H1 (cell line): ENCODE measurements at regions not wholly inside any gene's neighbourhood (a gene's known extent, or its start where the extent isn't known, plus 50 kb on each side); places are given as distances from the start of the nearest gene placed in this dataset.

Experiments
- CTCF ChIA-PET: fragments of 300-600 bp; sonication (Branson Sonifier 250); formaldehyde crosslinking; loops from one replicate; lab custom pipeline; 2021; ENCODE audit not compliant: partially characterized antibody; lab: Charles Lee
- POLR2A ChIA-PET: fragments of 300-600 bp; sonication (Branson Sonifier 250); formaldehyde crosslinking; loops from one replicate; lab custom pipeline; 2021; ENCODE audit warnings: inconsistent platforms; ENCODE audit not compliant: partially characterized antibody; lab: Charles Lee
- DNase-seq, 2 experiments: peaks; one replicate each; pipeline versions ENCODE4 v3.0.0 to v3.0.0-alpha.2; 2010 to 2022; ENCODE audit warnings: low spot score in 2 of 2, low read depth in 1 of 2, mixed read lengths in 1 of 2
- FAIRE-seq: peaks from 2 replicates; lab custom pipeline; 2011; peaks lifted over from hg19 to GRCh38; lab: Jason Lieb, UNC
- H2AFZ ChIP-seq: 2 replicates; pipeline ENCODE4 v1.8.1; 2012; ENCODE audit warnings: low read length, inconsistent platforms
- H2AK5ac ChIP-seq: 2 replicates; pipeline ENCODE4 v1.6.1; 2013; ENCODE audit warnings: low read depth, low read length
- H2BK120ac ChIP-seq: replicated peaks from 2 replicates; pipeline ENCODE3; 2013; ENCODE audit warnings: low read depth, low read length, inconsistent platforms
- H2BK12ac ChIP-seq: 2 replicates; pipeline ENCODE4 v1.6.1; 2013; ENCODE audit warnings: low read depth, low read length
- H2BK15ac ChIP-seq: 2 replicates; pipeline ENCODE4 v1.6.1; 2013; ENCODE audit warnings: low read length
- H2BK20ac ChIP-seq: 2 replicates; pipeline ENCODE4 v1.6.1; 2013; ENCODE audit warnings: low read length
- H2BK5ac ChIP-seq: 2 replicates; pipeline ENCODE4 v1.6.1; 2013; ENCODE audit warnings: low read depth, low read length
- H3K14ac ChIP-seq: 2 replicates; pipeline ENCODE4 v1.6.1; 2013; ENCODE audit warnings: inconsistent platforms; ENCODE audit not compliant: insufficient read length
- H3K18ac ChIP-seq: 2 replicates; pipeline ENCODE4 v1.6.1; 2013; ENCODE audit warnings: low read length; ENCODE audit errors: extremely low read depth
- H3K23ac ChIP-seq: 2 replicates; pipeline ENCODE4 v1.6.1; 2013; ENCODE audit warnings: inconsistent platforms; ENCODE audit not compliant: insufficient read length
- H3K23me2 ChIP-seq: 2 replicates; pipeline ENCODE4 v1.6.1; 2013; ENCODE audit warnings: low read depth, low read length
- H3K27ac ChIP-seq: 2 replicates; pipeline ENCODE4 v1.6.1; 2011; ENCODE audit warnings: low read depth, low read length, inconsistent platforms
- H3K27me3 ChIP-seq, 4 experiments: replicated peaks in 1 of 4; 1 replicate in 1 of 4; 2 replicates in 3 of 4; pipeline versions ENCODE4 v1.6.1 to v1.8.1; 2011 to 2013; ENCODE audit warnings: low read length in 3 of 4, mild to moderate bottlenecking in 3 of 4, inconsistent platforms in 2 of 4, mixed read lengths in 2 of 4, moderate library complexity in 1 of 4; ENCODE audit not compliant: control insufficient read depth in 3 of 4, insufficient read depth in 3 of 4; ENCODE audit errors: extremely low read depth in 1 of 4
- H3K36me3 ChIP-seq, 4 experiments: 2 replicates each; pipeline versions ENCODE4 v1.6.1 to v1.8.1; 2011 to 2013; ENCODE audit warnings: mild to moderate bottlenecking in 4 of 4, low read length in 3 of 4, moderate library complexity in 2 of 4, control low read depth in 1 of 4, inconsistent platforms in 1 of 4; ENCODE audit not compliant: insufficient read depth in 4 of 4, control insufficient read depth in 2 of 4
- H3K4ac ChIP-seq: replicated peaks from 2 replicates; pipeline ENCODE3; 2013; ENCODE audit warnings: low read length, low read depth, mixed read lengths, inconsistent platforms; ENCODE audit not compliant: insufficient read length
- H3K4me1 ChIP-seq, 4 experiments: replicated peaks in 1 of 4; 1 replicate in 1 of 4; 2 replicates in 3 of 4; pipeline versions ENCODE4 v1.6.1 to v1.8.1; 2011 to 2013; ENCODE audit warnings: low read length in 3 of 4, inconsistent platforms in 2 of 4, mixed read lengths in 1 of 4; ENCODE audit not compliant: insufficient read depth in 4 of 4, control insufficient read depth in 3 of 4
- H3K4me2 ChIP-seq, 2 experiments: 2 replicates each; pipeline versions ENCODE4 v1.6.1 to v1.8.1; 2011 to 2013; ENCODE audit warnings: low read depth in 2 of 2, low read length in 2 of 2, control low read depth in 1 of 2, inconsistent platforms in 1 of 2, mild to moderate bottlenecking in 1 of 2; ENCODE audit not compliant: insufficient read depth in 1 of 2
- H3K4me3 ChIP-seq, 4 experiments: fragments of 200-600, 300-600 bp in 1 of 4; sonication (generic), shearing (Covaris generic), sonication (Bioruptor Twin) in 1 of 4; 2 replicates each; pipeline versions ENCODE4 v1.5.1 to v1.8.1; 2011 to 2016; ENCODE audit warnings: low read length in 4 of 4, low read depth in 3 of 4, control low read depth in 2 of 4, inconsistent platforms in 2 of 4, mild to moderate bottlenecking in 2 of 4, mixed read lengths in 1 of 4, moderate library complexity in 1 of 4; ENCODE audit not compliant: insufficient read depth in 2 of 4; ENCODE audit errors: extremely low read depth in 1 of 4
- H3K56ac ChIP-seq: replicated peaks from 2 replicates; pipeline ENCODE3; 2013; ENCODE audit warnings: low read depth, mild to moderate bottlenecking, mixed read lengths, low read length, inconsistent platforms; ENCODE audit not compliant: insufficient read length
- H3K79me1 ChIP-seq: 2 replicates; pipeline ENCODE4 v1.6.1; 2013; ENCODE audit warnings: low read depth, low read length, control low read depth
- H3K79me2 ChIP-seq, 2 experiments: 2 replicates each; pipeline versions ENCODE4 v1.6.1 to v1.8.1; 2012 to 2013; ENCODE audit warnings: low read length in 2 of 2, mild to moderate bottlenecking in 2 of 2, inconsistent platforms in 1 of 2; ENCODE audit not compliant: insufficient read depth in 2 of 2, control insufficient read depth in 1 of 2
- H3K9ac ChIP-seq, 4 experiments: replicated peaks in 1 of 4; 1 replicate in 1 of 4; 2 replicates in 3 of 4; pipeline versions ENCODE4 v1.6.1 to v1.8.1; 2011 to 2013; ENCODE audit warnings: low read depth in 3 of 4, low read length in 3 of 4, control low read depth in 2 of 4, mild to moderate bottlenecking in 2 of 4, moderate library complexity in 2 of 4, inconsistent platforms in 1 of 4; ENCODE audit errors: extremely low read depth in 1 of 4
- H3K9me3 ChIP-seq, 2 experiments: 2 replicates each; pipeline versions ENCODE4 v1.6.1 to v1.8.1; 2012 to 2013; ENCODE audit warnings: mild to moderate bottlenecking in 2 of 2, moderate library complexity in 2 of 2, control low read depth in 1 of 2, inconsistent platforms in 1 of 2, low read depth in 1 of 2, low read length in 1 of 2, mixed read lengths in 1 of 2; ENCODE audit not compliant: insufficient read depth in 2 of 2
- H4K20me1 ChIP-seq, 2 experiments: replicated peaks in 1 of 2; 2 replicates each; pipeline versions ENCODE3 to v1.8.1; 2011 to 2013; ENCODE audit warnings: inconsistent platforms in 2 of 2, low read length in 2 of 2, mild to moderate bottlenecking in 1 of 2; ENCODE audit not compliant: insufficient read depth in 2 of 2, control insufficient read depth in 1 of 2
- H4K5ac ChIP-seq: 2 replicates; pipeline ENCODE4 v1.6.1; 2013; ENCODE audit warnings: low read length, low read depth, mixed read lengths, inconsistent platforms; ENCODE audit not compliant: insufficient read length
- H4K8ac ChIP-seq: 2 replicates; pipeline ENCODE4 v1.8.0; 2013; ENCODE audit warnings: mild to moderate bottlenecking, moderate library complexity, low read length, inconsistent platforms; ENCODE audit not compliant: insufficient read depth; ENCODE audit errors: extremely low read depth
- H4K91ac ChIP-seq: replicated peaks from 2 replicates; pipeline ENCODE3; 2013; ENCODE audit warnings: low read length, mixed read lengths, inconsistent platforms; ENCODE audit not compliant: insufficient read length
- SIN3A ChIP-seq, 2 experiments: IDR thresholded peaks in 1 of 2; conservative IDR thresholded peaks in 1 of 2; 2 replicates each; pipeline ENCODE4 v1.6.1; 2011 to 2012; ENCODE audit warnings: low read length in 2 of 2, improper control_type of control experiment in 1 of 2, low read depth in 1 of 2, mild to moderate bottlenecking in 1 of 2
- WGBS, 2 experiments: shearing (Covaris generic) in 1 of 2; methylation state at CpG; one replicate each; pipeline versions ENCODE4 v1.1.6 to v1.1.7; 2013 to 2015; ENCODE audit warnings: low lambda C conversion rate in 2 of 2, mixed read lengths in 2 of 2, inconsistent platforms in 1 of 2, low coverage in 1 of 2, missing lambda C conversion rate in 1 of 2; ENCODE audit not compliant: insufficient replicate concordance in 2 of 2, insufficient coverage in 1 of 2, insufficient read length in 1 of 2; ENCODE audit errors: extremely low coverage in 1 of 2, missing lambda C conversion rate in 1 of 2; 5-methylcytosine and 5-hydroxymethylcytosine counted together

GRCh38 chrX:21181232-21181853 lies 192.9 kb upstream of the CNKSR2 start:
- CTCF ChIA-PET = no interaction called here
- no peak overlapping the region for H4K8ac ChIP-seq
- no peaks in the 10 kb centered on the region for H3K23me2 ChIP-seq
- H3K36me3 ChIP-seq = no peaks in the 10 kb centered on the region
- H3K27ac ChIP-seq = no peak overlapping the region
- H4K5ac ChIP-seq = no peak overlapping the region
- H3K9ac ChIP-seq = no peak overlapping the region
- TF ChIP-seq SIN3A (conservative IDR thresholded peaks at IDR 0.05 in 1 of 2, IDR thresholded peaks at IDR 0.05 in 1 of 2; ENCODE audit: low read depth in 1 of 2, low read length in 2 of 2) = no peak
- no peaks in the 10 kb centered on the region for H3K79me1 ChIP-seq
- WGBS, 2 experiments = 100% methylated on average over 1 of the region's 2 CpGs; no CpG with 5 or more reads in 1 of the 2 experiments
- H3K4me2 ChIP-seq = no peak overlapping the region
- no peaks in the 10 kb centered on the region for H3K9me3 ChIP-seq
- no peaks in the 10 kb centered on the region for H3K4me1 ChIP-seq
- no peaks in the 10 kb centered on the region for H3K79me2 ChIP-seq
- H2BK120ac ChIP-seq = no peak overlapping the region
- no peak overlapping the region for H2BK12ac ChIP-seq
- H3K23ac ChIP-seq = no peak overlapping the region
- H2AK5ac ChIP-seq = no peak overlapping the region
- H2BK5ac ChIP-seq = no peak overlapping the region
- no peak overlapping the region for H4K91ac ChIP-seq
- no peak overlapping the region for H3K4ac ChIP-seq
- no peak overlapping the region for H3K56ac ChIP-seq
- no peaks in the 10 kb centered on the region for H3K27me3 ChIP-seq
- H3K14ac ChIP-seq = no peak overlapping the region
- DNase-seq (no peak), FAIRE-seq (no peak)
- H2AFZ ChIP-seq = no peak overlapping the region
- POLR2A ChIA-PET = no interaction called here
- no peak overlapping the region for H2BK20ac ChIP-seq
- no peak overlapping the region for H3K18ac ChIP-seq
- no peak overlapping the region for H3K4me3 ChIP-seq
- H2BK15ac ChIP-seq = no peak overlapping the region
- H4K20me1 ChIP-seq = no peaks in the 10 kb centered on the region
